Esophagus muscularis mucosa (tissue), 4 donors: ENCODE measurements at regions not wholly inside any gene's neighbourhood (a gene's known extent, or its start where the extent isn't known, plus 50 kb on each side); places are given as distances from the start of the nearest gene placed in this dataset.

ENCODE experiments used
- DNase-seq: peaks from one replicate; pipeline ENCODE4 v3.0.0-alpha.2; 2017; ENCODE audit errors: extremely low spot score
- H3K27ac ChIP-seq, 4 donors: fragments of 200-600 bp; sonication (generic); replicated peaks in 1 of 4; 1 replicate in 3 of 4; 2 replicates in 1 of 4; pipeline ENCODE4 v1.5.1; 2016 to 2019; ENCODE audit warnings: mild to moderate bottlenecking in 1 of 4
- H3K27me3 ChIP-seq, 4 donors: fragments of 200-600 bp; sonication (generic); one replicate each; pipeline versions ENCODE4 v1.5.1 to v1.6.0; 2016 to 2019
- H3K36me3 ChIP-seq, 4 donors: fragments of 200-600 bp; sonication (generic); one replicate each; pipeline ENCODE4 v1.5.1; 2016 to 2019
- H3K4me1 ChIP-seq, 4 donors: fragments of 200-600 bp; sonication (generic); one replicate each; pipeline ENCODE4 v1.5.1; 2016 to 2019
- H3K4me3 ChIP-seq, 4 donors: fragments of 200-600 bp; sonication (generic); 1 replicate in 2 of 4; 2 replicates in 2 of 4; pipeline ENCODE4 v1.5.1; 2016 to 2019; ENCODE audit warnings: mild to moderate bottlenecking in 4 of 4, moderate library complexity in 1 of 4
- H3K9me3 ChIP-seq, 4 donors: fragments of 200-600 bp; sonication (generic); 1 replicate in 3 of 4; 2 replicates in 1 of 4; pipeline ENCODE4 v1.5.1; 2016 to 2019
- CTCF ChIP-seq, 3 experiments: fragments of 200-600 bp in 2 of 3; fragments of 450-650 bp in 1 of 3; sonication (generic) in 2 of 3; IDR thresholded peaks; one replicate each; pipeline ENCODE4 v1.5.1; 2017 to 2019; ENCODE audit warnings: antibody characterized with exemption in 3 of 3, mild to moderate bottlenecking in 2 of 3, moderate library complexity in 1 of 3
- EP300 ChIP-seq: sonication (generic); formaldehyde crosslinking; IDR thresholded peaks from one replicate; pipeline ENCODE4 v1.6.1; 2017; ENCODE audit warnings: antibody characterized with exemption
- POLR2A ChIP-seq: fragments of 450-650 bp; IDR thresholded peaks from one replicate; pipeline ENCODE4 v1.6.1; 2017; ENCODE audit warnings: antibody characterized with exemption, moderate library complexity, mild to moderate bottlenecking, low read depth
- POLR2AphosphoS5 ChIP-seq, 2 donors: sonication (generic); formaldehyde crosslinking; IDR thresholded peaks; one replicate each; pipeline ENCODE4 v1.6.1; 2017; ENCODE audit warnings: antibody characterized with exemption in 2 of 2
- WGBS: methylation state at CpG from one replicate; pipeline ENCODE4 v1.1.5; 2018; 5-methylcytosine and 5-hydroxymethylcytosine counted together
- intact Hi-C: fragments of 100-400 bp; cut with DNase I; formaldehyde crosslinking; loops from one replicate; pipeline ENCODE4 v1.15.1; 2023

GRCh38 chr4:124904723-124905388 is 192.3 kb upstream of the ANKRD50 start:
- Histone ChIP-seq H3K36me3 (no peaks in the 10 kb centered on the region), H3K27me3 (no peaks in the 10 kb centered on the region), H3K27ac (peak overlapping the region in 1 of 4 donors; percentile 32), H3K4me3 (no peak overlapping the region), H3K9me3 (no peaks in the 10 kb centered on the region), H3K4me1 (peaks cover 11 to 18% (median 14%) of the 10 kb centered on the region in 4 donors)
- no peak for DNase-seq
- TF ChIP-seq POLR2AphosphoS5 (IDR thresholded peaks at IDR 0.05) (no peak), CTCF (IDR thresholded peaks at IDR 0.05) (no peak)
- intact Hi-C loops: no loop called here

- Histone ChIP-seq H3K4me3 (peak overlapping the region; percentile 24 to 40 (median 36)), H3K4me1 (peaks cover 11 to 18% (median 14%) of the 10 kb centered on the region in 4 donors), H3K27me3 (no peaks in the 10 kb centered on the region), H3K36me3 (no peaks in the 10 kb centered on the region), H3K9me3 (no peaks in the 10 kb centered on the region), H3K27ac (peak overlapping the region in 3 of 4 donors; percentile 26 to 42 (median 32))
- TF ChIP-seq POLR2AphosphoS5 (IDR thresholded peaks at IDR 0.05): no peak
- TF ChIP-seq EP300: no peak
- TF ChIP-seq CTCF (IDR thresholded peaks at IDR 0.05): no peak
- TF ChIP-seq POLR2A: no peak
- intact Hi-C loops: no loop called here
- 16% methylated on average over 6 of the region's 6 CpGs for WGBS
- no peak for DNase-seq
Measured at GRCh38 chr4:124903995-124904722, 191.6 kb upstream of the ANKRD50 start.

GRCh38 chr4:124902001-124902515 is 189.5 kb upstream of the ANKRD50 start:
- peaks cover 11 to 18% (median 14%) of the 10 kb centered on the region in 4 donors for H3K4me1 ChIP-seq
- H3K27me3 ChIP-seq: no peaks in the 10 kb centered on the region
- TF ChIP-seq POLR2A (no peak), CTCF (IDR thresholded peaks at IDR 0.05) (no peak)
- DNase-seq: no peak
- H3K9me3 ChIP-seq: no peaks in the 10 kb centered on the region
- H3K36me3 ChIP-seq: no peaks in the 10 kb centered on the region
- H3K27ac ChIP-seq: no peak overlapping the region
- WGBS: 36% methylated on average over 1 of the region's 1 CpG
- no peak overlapping the region for H3K4me3 ChIP-seq
- intact Hi-C loops: no loop called here

- 95% methylated on average over 5 of the region's 5 CpGs for WGBS
- Histone ChIP-seq H3K27me3 (no peaks in the 10 kb centered on the region), H3K9me3 (no peaks in the 10 kb centered on the region), H3K4me3 (no peak overlapping the region), H3K27ac (no peak overlapping the region), H3K4me1 (peaks cover 11 to 17% (median 14%) of the 10 kb centered on the region in 4 donors), H3K36me3 (no peaks in the 10 kb centered on the region)
- no peak for DNase-seq
- intact Hi-C loops: no loop called here
- no peak for TF ChIP-seq POLR2A
- no peak for TF ChIP-seq EP300
- no peak for TF ChIP-seq POLR2AphosphoS5 (IDR thresholded peaks at IDR 0.05)
- no peak for TF ChIP-seq CTCF (IDR thresholded peaks at IDR 0.05)
Measured at GRCh38 chr4:124899997-124900396, 187.5 kb upstream of the ANKRD50 start.
